Smooth muscle cell (in vitro differentiated cells): ENCODE measurements at regions not wholly inside any gene's neighbourhood (a gene's known extent, or its start where the extent isn't known, plus 50 kb on each side); places are given as distances from the start of the nearest gene placed in this dataset.

Experiments used
- DNase-seq: peaks from one replicate; lab custom pipeline; 2025; ENCODE audit not compliant: unreplicated experiment; lab: John Stamatoyannopoulos, UW
- H2AFZ ChIP-seq: fragments of 200-600 bp; sonication (generic); 2 replicates; pipeline ENCODE4 v1.6.0; 2016; ENCODE audit warnings: antibody characterized with exemption, low read depth, mild to moderate bottlenecking
- H3F3A ChIP-seq: fragments of 200-600 bp; sonication (generic); 2 replicates; pipeline ENCODE4 v1.6.0; 2017; ENCODE audit warnings: antibody characterized with exemption, low read depth
- H3K27ac ChIP-seq: fragments of 200-600 bp; sonication (generic); 2 replicates; pipeline ENCODE4 v1.5.1; 2016; ENCODE audit warnings: low read depth, mild to moderate bottlenecking
- H3K27me3 ChIP-seq: fragments of 200-600 bp; sonication (generic); 2 replicates; pipeline ENCODE4 v1.6.1; 2016; ENCODE audit warnings: low read depth, mild to moderate bottlenecking
- H3K36me3 ChIP-seq: fragments of 200-600 bp; sonication (generic); 2 replicates; pipeline ENCODE4 v1.5.1; 2016; ENCODE audit warnings: low read depth
- H3K4me1 ChIP-seq: fragments of 200-600 bp; sonication (generic); 2 replicates; pipeline ENCODE4 v1.5.1; 2016; ENCODE audit warnings: low read depth
- H3K4me2 ChIP-seq: fragments of 200-600 bp; sonication (generic); 2 replicates; pipeline ENCODE4 v1.6.0; 2016; ENCODE audit warnings: mild to moderate bottlenecking
- H3K4me3 ChIP-seq: fragments of 200-600 bp; sonication (generic); 2 replicates; pipeline ENCODE4 v1.5.1; 2016; ENCODE audit warnings: mild to moderate bottlenecking
- H3K79me2 ChIP-seq: fragments of 200-600 bp; sonication (generic); 2 replicates; pipeline ENCODE4 v1.6.0; 2016; ENCODE audit warnings: low read depth, mild to moderate bottlenecking
- H3K9ac ChIP-seq: fragments of 200-600 bp; sonication (generic); 2 replicates; pipeline ENCODE4 v1.6.0; 2016; ENCODE audit warnings: low read depth
- H3K9me3 ChIP-seq: fragments of 200-600 bp; sonication (generic); replicated peaks from 2 replicates; pipeline ENCODE4 v1.5.1; 2016; ENCODE audit warnings: low read depth
- H4K20me1 ChIP-seq: fragments of 200-600 bp; sonication (generic); 2 replicates; pipeline ENCODE4 v1.6.0; 2016; ENCODE audit warnings: low read depth
- CTCF ChIP-seq: fragments of 200-600 bp; sonication (generic); IDR thresholded peaks from 2 replicates; pipeline ENCODE4 v1.5.1; 2017; ENCODE audit warnings: borderline replicate concordance, mild to moderate bottlenecking, antibody characterized with exemption; ENCODE audit not compliant: insufficient read depth, poor library complexity, severe bottlenecking
- WGBS: methylation state at CpG from one replicate; pipeline ENCODE4 v1.1.7; 2016; ENCODE audit warnings: low lambda C conversion rate; 5-methylcytosine and 5-hydroxymethylcytosine counted together

DNA sequence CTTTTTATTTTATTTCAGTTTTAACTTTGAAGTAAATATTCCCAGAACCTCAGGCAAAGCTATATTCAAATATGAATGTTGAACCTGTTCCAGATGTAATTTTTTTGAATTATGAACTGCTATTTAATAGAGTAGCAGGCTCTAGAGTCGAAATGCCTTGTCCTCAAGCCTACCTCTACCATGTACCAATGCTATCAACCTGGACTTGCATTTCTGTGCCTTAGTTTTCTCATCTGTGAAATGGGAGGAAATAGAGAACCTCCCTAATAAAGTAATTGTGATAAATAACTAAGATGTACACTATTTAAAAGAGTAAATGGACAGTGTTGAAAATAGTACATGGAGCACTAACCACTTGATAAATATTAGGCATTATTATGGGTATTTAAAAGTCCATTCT lies 551.6 kb upstream of the JARID2 start:
- Histone ChIP-seq H3K9ac (no peak overlapping the region), H4K20me1 (no peaks in the 10 kb centered on the region), H3K79me2 (no peaks in the 10 kb centered on the region), H2AFZ (no peak overlapping the region), H3K9me3 (no peaks in the 10 kb centered on the region), H3F3A (no peaks in the 10 kb centered on the region), H3K4me3 (no peak overlapping the region), H3K27ac (no peak overlapping the region), H3K4me1 (no peaks in the 10 kb centered on the region), H3K27me3 (no peaks in the 10 kb centered on the region), H3K4me2 (no peak overlapping the region), H3K36me3 (no peaks in the 10 kb centered on the region)
- WGBS = 98% methylated on average over 1 of the region's 1 CpG
- no peak for DNase-seq
- no peak for TF ChIP-seq CTCF

- Histone ChIP-seq H3K9ac (no peak overlapping the region), H3K4me3 (no peak overlapping the region), H3K79me2 (no peaks in the 10 kb centered on the region), H3K27me3 (no peaks in the 10 kb centered on the region), H3K4me1 (no peaks in the 10 kb centered on the region), H2AFZ (no peak overlapping the region), H3K4me2 (no peak overlapping the region), H3K36me3 (no peaks in the 10 kb centered on the region), H4K20me1 (no peaks in the 10 kb centered on the region), H3F3A (no peaks in the 10 kb centered on the region), H3K9me3 (no peaks in the 10 kb centered on the region), H3K27ac (no peak overlapping the region)
- no peak for DNase-seq
- no peak for TF ChIP-seq CTCF
- 53% methylated on average over 6 of the region's 6 CpGs for WGBS
Observed at GRCh38 chr6:14695579-14695978, 550.3 kb upstream of the JARID2 start.

DNA sequence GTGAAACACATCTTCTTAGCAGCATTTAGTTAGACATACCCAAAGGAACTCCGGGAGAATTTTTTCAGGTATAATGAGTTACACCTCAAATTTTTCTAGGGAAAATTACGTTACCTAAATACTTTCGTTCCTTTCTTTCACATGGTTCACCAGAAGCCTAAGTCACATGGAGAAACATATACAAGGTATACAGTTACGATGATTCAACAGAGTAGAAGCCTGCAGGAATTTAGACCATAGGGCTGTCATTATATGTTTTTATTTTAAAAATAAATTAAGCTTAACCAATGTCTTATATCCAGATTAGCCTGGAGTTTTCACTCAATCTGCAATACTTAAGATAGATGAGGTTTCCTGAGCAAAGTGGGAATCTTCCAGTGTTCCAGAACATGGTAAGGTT lies 549.5 kb upstream of the JARID2 start:
- TF ChIP-seq CTCF = no peak
- Histone ChIP-seq H3K27ac (no peak overlapping the region), H4K20me1 (no peaks in the 10 kb centered on the region), H2AFZ (no peak overlapping the region), H3K79me2 (no peaks in the 10 kb centered on the region), H3K9ac (no peak overlapping the region), H3K27me3 (no peaks in the 10 kb centered on the region), H3K36me3 (no peaks in the 10 kb centered on the region), H3K9me3 (no peaks in the 10 kb centered on the region), H3F3A (no peaks in the 10 kb centered on the region), H3K4me3 (no peak overlapping the region), H3K4me1 (no peaks in the 10 kb centered on the region), H3K4me2 (no peak overlapping the region)
- 86% methylated on average over 4 of the region's 4 CpGs for WGBS
- no peak for DNase-seq

GRCh38 chr6:14697427-14697826 lies 548.4 kb upstream of the JARID2 start:
- no peak for DNase-seq
- H2AFZ ChIP-seq = no peak overlapping the region
- no peaks in the 10 kb centered on the region for H3K79me2 ChIP-seq
- H3K27ac ChIP-seq = no peak overlapping the region
- no peaks in the 10 kb centered on the region for H3K4me1 ChIP-seq
- no peaks in the 10 kb centered on the region for H3K36me3 ChIP-seq
- H3F3A ChIP-seq = no peaks in the 10 kb centered on the region
- H3K9me3 ChIP-seq = no peaks in the 10 kb centered on the region
- no peaks in the 10 kb centered on the region for H4K20me1 ChIP-seq
- H3K27me3 ChIP-seq = no peaks in the 10 kb centered on the region
- no peak overlapping the region for H3K9ac ChIP-seq
- no peak for TF ChIP-seq CTCF
- no peak overlapping the region for H3K4me2 ChIP-seq
- WGBS = 93% methylated on average over 2 of the region's 2 CpGs
- H3K4me3 ChIP-seq = no peak overlapping the region
